WERI-Rb-1 (cell line): ENCODE measurements at regions not wholly inside any gene's neighbourhood (a gene's known extent, or its start where the extent isn't known, plus 50 kb on each side); places are given as distances from the start of the nearest gene placed in this dataset.

Experiments used
- DNase-seq: peaks from one replicate; pipeline ENCODE4 v3.0.0-alpha.2; 2020
- H3K27ac ChIP-seq: fragments of 250-450 bp; sonication (Bioruptor Pico); 2 replicates; pipeline ENCODE4 v1.5.1; 2020; ENCODE audit warnings: mild to moderate bottlenecking, moderate library complexity
- H3K27me3 ChIP-seq: fragments of 250-450 bp; sonication (Bioruptor Pico); 2 replicates; pipeline ENCODE4 v1.5.1; 2021; ENCODE audit warnings: mild to moderate bottlenecking, low read depth, moderate library complexity; ENCODE audit not compliant: insufficient read depth, severe bottlenecking
- H3K36me3 ChIP-seq: fragments of 250-450 bp; sonication (Bioruptor Pico); 2 replicates; pipeline ENCODE4 v1.5.1; 2020; ENCODE audit warnings: mild to moderate bottlenecking, moderate library complexity
- H3K4me3 ChIP-seq: 2 replicates; pipeline ENCODE4 v1.5.1; 2011; ENCODE audit warnings: low read depth, mild to moderate bottlenecking, control low read depth, low read length
- H3K9me3 ChIP-seq: fragments of 250-450 bp; sonication (Bioruptor Pico); 2 replicates; pipeline ENCODE4 v1.5.1; 2021; ENCODE audit warnings: mild to moderate bottlenecking, moderate library complexity; ENCODE audit not compliant: severe bottlenecking
- TF ChIP-seq, protein P1 (sequence below): IDR thresholded peaks from 2 replicates; pipeline ENCODE4 v1.5.1; 2011; ENCODE audit warnings: low read depth, mild to moderate bottlenecking, control low read depth, inconsistent platforms, low read length

DNA sequence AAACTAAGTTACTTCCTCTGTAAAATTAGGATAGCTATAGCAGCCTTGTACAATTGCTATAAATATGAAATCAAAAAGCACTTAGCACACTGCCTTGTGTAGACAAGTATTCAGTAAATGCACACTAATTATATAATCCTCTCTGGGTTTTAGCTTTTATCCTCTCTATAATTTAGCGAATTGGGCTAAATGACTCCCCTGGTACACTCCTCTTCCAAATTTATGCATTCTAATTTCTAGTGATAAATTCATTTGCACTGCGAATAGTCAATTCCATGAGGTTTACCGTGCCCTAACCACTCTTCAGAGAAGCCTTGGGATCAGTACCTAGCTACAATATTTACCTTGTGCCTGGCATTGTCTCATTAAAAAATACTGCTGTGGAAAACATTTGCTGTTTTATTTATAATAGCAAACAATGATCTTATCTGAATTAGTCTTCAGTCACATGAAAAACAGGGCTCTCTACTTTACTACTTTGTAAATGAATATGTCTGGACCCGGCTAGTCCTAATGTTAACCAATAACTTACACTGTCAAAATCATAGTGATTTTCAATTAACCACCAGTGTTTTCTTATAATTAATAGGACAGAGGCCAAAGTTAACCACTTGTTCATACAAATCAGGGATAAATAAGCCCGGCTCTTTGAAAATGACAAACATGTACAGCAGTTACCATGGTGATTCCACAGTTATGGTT is 577.9 kb downstream of the IPMK start:
- Histone ChIP-seq H3K27me3 (no peaks in the 10 kb centered on the region), H3K9me3 (no peaks in the 10 kb centered on the region), H3K4me3 (no peak overlapping the region), H3K27ac (no peak overlapping the region), H3K36me3 (no peaks in the 10 kb centered on the region)
- DNase-seq: no peak
- TF ChIP-seq, protein P1, sequence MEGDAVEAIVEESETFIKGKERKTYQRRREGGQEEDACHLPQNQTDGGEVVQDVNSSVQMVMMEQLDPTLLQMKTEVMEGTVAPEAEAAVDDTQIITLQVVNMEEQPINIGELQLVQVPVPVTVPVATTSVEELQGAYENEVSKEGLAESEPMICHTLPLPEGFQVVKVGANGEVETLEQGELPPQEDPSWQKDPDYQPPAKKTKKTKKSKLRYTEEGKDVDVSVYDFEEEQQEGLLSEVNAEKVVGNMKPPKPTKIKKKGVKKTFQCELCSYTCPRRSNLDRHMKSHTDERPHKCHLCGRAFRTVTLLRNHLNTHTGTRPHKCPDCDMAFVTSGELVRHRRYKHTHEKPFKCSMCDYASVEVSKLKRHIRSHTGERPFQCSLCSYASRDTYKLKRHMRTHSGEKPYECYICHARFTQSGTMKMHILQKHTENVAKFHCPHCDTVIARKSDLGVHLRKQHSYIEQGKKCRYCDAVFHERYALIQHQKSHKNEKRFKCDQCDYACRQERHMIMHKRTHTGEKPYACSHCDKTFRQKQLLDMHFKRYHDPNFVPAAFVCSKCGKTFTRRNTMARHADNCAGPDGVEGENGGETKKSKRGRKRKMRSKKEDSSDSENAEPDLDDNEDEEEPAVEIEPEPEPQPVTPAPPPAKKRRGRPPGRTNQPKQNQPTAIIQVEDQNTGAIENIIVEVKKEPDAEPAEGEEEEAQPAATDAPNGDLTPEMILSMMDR: no peak

DNA sequence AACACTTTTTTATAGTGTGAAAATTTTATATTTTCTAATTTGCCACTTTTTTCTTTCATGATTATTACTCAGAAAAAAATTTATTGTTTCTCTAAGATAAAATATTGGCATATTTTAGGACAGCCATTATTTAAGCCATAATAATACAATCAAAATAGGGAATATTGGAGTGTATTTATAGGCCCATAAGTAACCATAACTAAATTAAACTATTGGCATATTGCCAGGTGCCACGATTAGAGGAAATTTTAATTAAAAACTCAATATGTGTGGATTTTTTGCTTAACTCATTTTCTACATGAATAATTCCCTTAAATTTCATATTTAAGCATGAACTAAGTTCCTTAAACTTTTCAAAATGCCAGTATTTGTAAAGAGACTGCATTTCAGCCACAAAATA is 587.8 kb downstream of the IPMK start:
- TF ChIP-seq, protein P1: no peak
- H3K27me3 ChIP-seq: peaks cover 4% of the 10 kb centered on the region
- H3K9me3 ChIP-seq: no peaks in the 10 kb centered on the region
- no peak overlapping the region for H3K4me3 ChIP-seq
- no peaks in the 10 kb centered on the region for H3K36me3 ChIP-seq
- H3K27ac ChIP-seq: no peak overlapping the region
- DNase-seq: no peak

DNA sequence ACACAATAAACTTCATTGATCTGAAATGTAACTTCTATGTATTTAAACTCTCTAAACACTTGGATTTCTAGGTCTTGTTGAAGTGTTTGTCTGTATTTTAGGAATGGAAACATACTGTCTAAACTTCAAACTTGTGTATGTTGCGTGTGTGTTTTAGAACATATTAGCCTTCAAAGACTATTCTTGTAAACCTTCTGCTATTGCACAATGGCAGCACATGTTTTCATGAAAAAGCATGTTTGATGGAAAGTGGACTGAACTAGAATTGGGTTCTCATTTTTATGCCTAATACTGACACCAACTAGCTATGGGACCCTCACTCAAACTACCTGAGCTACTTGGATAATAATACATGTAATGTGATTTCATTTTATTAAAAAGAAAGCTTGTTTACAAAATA is 592.6 kb downstream of the IPMK start:
- Histone ChIP-seq H3K36me3 (no peaks in the 10 kb centered on the region), H3K9me3 (no peaks in the 10 kb centered on the region), H3K4me3 (no peak overlapping the region), H3K27ac (no peak overlapping the region), H3K27me3 (no peaks in the 10 kb centered on the region)
- TF ChIP-seq, protein P1: no peak
- no peak for DNase-seq

DNA sequence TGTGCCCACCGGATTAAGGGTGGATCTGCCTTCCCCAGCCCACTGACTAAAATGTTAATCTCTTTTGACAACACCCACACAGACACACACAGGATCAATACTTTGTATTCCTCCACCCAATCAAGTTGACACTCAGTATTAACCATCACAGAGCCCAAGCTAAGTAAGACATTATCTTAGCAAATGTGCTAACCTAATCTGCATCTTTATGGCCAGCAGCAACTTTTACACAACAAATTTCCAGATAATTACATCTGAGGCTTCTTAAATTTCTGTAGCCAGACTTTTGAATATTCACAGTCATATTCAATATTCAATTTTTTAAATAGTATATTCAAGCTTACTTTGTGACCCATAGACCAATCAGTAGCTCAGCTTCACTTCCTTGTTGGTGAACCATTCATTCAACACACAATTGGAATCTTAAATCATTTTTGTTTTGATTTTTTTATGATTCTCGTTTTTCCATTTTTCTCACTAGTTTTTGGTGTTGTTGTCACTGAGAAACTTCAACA is 594.2 kb downstream of the IPMK start:
- Histone ChIP-seq H3K9me3 (no peaks in the 10 kb centered on the region), H3K27ac (no peak overlapping the region), H3K27me3 (no peaks in the 10 kb centered on the region), H3K36me3 (no peaks in the 10 kb centered on the region), H3K4me3 (no peak overlapping the region)
- TF ChIP-seq, protein P1: no peak
- DNase-seq: no peak

DNA sequence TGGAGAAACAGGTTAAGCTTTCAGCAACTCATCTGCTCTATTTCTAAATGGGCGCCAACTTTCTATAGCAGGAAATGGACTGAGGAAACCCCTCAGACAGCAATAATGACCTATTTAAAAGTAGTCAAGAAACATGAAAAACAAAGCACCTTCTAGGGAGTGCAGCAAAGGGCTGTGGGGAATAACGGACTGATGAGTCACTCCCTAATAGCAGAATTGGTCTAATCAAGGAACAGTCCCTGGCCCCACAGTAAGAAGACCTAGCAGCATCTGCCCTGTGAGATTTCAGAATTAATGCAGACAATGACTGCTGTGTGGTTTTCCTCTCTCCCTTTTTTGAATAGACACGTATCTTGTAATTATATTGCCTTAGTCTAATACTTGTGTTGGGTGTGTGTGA is 602.9 kb downstream of the IPMK start:
- H3K27ac ChIP-seq: no peak overlapping the region
- DNase-seq: no peak
- H3K9me3 ChIP-seq: no peaks in the 10 kb centered on the region
- no peaks in the 10 kb centered on the region for H3K36me3 ChIP-seq
- H3K27me3 ChIP-seq: peaks cover 7% of the 10 kb centered on the region
- TF ChIP-seq, protein P1: no peak
- no peak overlapping the region for H3K4me3 ChIP-seq

DNA sequence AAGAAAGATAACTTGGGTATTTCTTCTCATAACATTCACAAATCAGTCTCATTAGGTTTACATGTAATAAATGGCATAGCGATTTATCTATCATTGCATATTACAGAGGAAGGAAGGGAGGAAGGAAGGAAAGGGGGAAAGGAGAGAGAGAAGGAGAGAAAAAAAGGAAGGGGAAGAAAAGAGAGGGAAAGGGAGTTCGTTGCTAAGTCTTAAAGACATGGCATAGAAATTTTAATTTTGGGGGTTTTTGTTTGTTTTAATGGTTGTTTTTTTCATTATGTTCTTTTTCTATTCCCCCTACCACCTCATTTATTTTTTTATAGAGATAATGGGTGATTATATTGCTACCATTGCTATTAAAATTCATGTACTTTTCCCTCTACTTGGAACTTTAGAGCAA is 604.3 kb downstream of the IPMK start:
- DNase-seq: no peak
- peaks cover 7% of the 10 kb centered on the region for H3K27me3 ChIP-seq
- no peaks in the 10 kb centered on the region for H3K9me3 ChIP-seq
- no peak overlapping the region for H3K4me3 ChIP-seq
- no peak overlapping the region for H3K27ac ChIP-seq
- H3K36me3 ChIP-seq: no peaks in the 10 kb centered on the region
- TF ChIP-seq, protein P1: no peak
